RWPE1 (cell line): ENCODE measurements at regions not wholly inside any gene's neighbourhood (a gene's known extent, or its start where the extent isn't known, plus 50 kb on each side); places are given as distances from the start of the nearest gene placed in this dataset.
"Not testable (repeated sequence)": the region's sequence is repeated elsewhere in the genome, so short reads cannot be mapped to it uniquely, and the experiment has no call there.

Experiments
- CTCF ChIA-PET: fragments of 350-600 bp; sonication (Branson Sonifier 250); formaldehyde crosslinking; extraction: SDS; loops from one replicate; lab custom pipeline; 2021; lab: Yijun Ruan, JAX
- POLR2A ChIA-PET: fragments of 400-600 bp; formaldehyde crosslinking; extraction: SDS; loops from one replicate; lab custom pipeline; 2020; ENCODE audit warnings: antibody characterized with exemption; ENCODE audit not compliant: low non-redundant PET; lab: Yijun Ruan, JAX
- DNase-seq: peaks from one replicate; pipeline ENCODE4 v3.0.0; 2012; ENCODE audit warnings: low spot score
- H3K27ac ChIP-seq: fragments of 450-650 bp; 2 replicates; pipeline ENCODE4 v1.5.1; 2017
- TF ChIP-seq, protein P1 (sequence below): fragments of 450-650 bp; conservative IDR thresholded peaks from 2 replicates; pipeline ENCODE4 v1.5.1; 2017; ENCODE audit warnings: low read depth, mild to moderate bottlenecking

DNA sequence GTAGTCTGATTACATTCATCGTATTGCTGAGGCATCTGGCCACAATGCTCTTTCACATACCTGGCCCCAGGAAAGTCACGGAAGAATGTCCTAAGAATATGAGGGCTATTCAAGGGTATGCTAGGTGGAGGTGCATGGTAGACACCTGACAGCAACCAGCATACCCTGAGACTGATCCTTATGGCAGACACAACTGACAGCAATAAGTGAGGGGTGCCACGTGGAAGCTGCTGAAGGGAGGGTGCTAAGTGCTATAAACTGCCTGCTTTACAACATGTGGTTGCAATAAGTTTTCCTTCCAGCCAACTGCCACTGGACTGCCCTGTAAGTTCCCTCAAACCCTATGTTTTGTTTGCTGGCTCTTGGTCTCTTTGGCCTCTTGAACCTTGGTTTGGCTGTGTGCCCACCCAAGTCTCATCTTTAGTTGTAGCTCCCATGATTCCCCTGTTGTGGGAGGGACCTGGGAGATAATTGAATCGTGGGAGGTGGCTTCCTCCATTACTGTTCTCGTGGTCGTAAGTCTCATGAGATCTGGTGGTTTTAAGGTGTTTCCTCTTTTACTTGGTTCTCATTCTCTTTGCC lies 201.3 kb upstream of the MOCS1 start:
- POLR2A ChIA-PET, result no interaction called here
- no peak for DNase-seq
- TF ChIP-seq, protein P1, sequence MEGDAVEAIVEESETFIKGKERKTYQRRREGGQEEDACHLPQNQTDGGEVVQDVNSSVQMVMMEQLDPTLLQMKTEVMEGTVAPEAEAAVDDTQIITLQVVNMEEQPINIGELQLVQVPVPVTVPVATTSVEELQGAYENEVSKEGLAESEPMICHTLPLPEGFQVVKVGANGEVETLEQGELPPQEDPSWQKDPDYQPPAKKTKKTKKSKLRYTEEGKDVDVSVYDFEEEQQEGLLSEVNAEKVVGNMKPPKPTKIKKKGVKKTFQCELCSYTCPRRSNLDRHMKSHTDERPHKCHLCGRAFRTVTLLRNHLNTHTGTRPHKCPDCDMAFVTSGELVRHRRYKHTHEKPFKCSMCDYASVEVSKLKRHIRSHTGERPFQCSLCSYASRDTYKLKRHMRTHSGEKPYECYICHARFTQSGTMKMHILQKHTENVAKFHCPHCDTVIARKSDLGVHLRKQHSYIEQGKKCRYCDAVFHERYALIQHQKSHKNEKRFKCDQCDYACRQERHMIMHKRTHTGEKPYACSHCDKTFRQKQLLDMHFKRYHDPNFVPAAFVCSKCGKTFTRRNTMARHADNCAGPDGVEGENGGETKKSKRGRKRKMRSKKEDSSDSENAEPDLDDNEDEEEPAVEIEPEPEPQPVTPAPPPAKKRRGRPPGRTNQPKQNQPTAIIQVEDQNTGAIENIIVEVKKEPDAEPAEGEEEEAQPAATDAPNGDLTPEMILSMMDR, result no peak
- H3K27ac ChIP-seq, result no peak overlapping the region
- CTCF ChIA-PET, result no interaction called here

DNA sequence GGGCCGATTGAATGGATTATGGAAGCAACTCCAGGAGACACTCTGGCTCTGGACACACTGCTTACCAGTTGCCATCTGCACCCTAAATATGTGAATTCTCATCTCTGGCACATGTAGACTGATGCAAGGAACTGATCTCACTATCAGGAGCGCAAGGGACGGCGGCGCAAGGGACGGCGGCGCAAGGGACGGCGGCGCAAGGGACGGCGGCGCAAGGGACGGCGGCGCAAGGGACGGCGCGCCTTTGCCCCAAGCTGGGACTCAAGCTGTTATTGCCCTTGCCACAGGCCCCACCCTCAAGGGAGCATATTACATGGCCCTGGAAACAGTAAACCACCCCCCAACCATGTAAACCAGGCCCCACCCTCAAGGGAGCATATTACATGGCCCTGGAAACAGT lies 199.7 kb upstream of the MOCS1 start:
- POLR2A ChIA-PET, H3K27ac ChIP-seq, DNase-seq, CTCF ChIA-PET: not testable (repeated sequence)

DNA sequence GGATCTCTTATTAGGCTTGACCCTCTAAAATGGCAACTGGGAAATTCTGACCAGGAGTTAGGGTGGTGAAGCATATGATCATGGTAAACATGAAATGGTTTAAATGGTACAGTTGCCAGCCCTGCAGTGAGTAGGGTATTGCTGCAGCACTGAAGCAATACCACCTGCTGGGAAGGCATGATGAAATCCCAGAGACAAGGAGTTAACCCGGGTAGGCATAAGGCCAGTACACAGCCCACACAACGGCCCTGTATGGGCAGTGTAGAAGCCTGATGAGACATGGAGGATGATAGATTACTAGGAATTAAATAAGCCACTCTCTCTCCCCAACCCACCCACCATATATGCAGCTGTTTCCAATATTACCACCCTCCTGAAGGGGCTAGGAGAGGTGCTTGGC lies 197.4 kb upstream of the MOCS1 start:
- POLR2A ChIA-PET, result no interaction called here
- DNase-seq, result no peak
- TF ChIP-seq, protein P1, result no peak
- H3K27ac ChIP-seq, result no peak overlapping the region
- CTCF ChIA-PET, result no interaction called here

DNA sequence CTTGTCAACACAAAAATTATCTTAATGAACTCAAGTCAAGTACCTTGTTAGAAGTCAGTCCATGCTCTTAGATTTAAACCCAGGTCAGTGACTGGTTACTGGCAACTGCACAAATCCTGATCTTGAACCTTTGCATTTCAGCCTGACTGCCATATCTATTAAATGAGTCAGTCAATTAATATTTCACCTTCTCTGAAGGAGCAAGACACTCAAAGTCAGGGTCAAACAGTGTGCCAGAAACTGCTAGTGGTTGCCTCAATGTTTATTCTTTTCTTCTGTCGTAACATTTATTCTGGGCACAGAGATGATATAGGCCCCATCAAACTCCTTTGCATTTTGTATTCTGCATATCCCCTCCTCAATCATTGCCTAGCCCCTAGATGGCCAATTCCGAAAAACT lies 193.9 kb upstream of the MOCS1 start:
- POLR2A ChIA-PET, result no interaction called here
- TF ChIP-seq, protein P1, result no peak
- CTCF ChIA-PET, result no interaction called here
- no peak overlapping the region for H3K27ac ChIP-seq
- no peak for DNase-seq

DNA sequence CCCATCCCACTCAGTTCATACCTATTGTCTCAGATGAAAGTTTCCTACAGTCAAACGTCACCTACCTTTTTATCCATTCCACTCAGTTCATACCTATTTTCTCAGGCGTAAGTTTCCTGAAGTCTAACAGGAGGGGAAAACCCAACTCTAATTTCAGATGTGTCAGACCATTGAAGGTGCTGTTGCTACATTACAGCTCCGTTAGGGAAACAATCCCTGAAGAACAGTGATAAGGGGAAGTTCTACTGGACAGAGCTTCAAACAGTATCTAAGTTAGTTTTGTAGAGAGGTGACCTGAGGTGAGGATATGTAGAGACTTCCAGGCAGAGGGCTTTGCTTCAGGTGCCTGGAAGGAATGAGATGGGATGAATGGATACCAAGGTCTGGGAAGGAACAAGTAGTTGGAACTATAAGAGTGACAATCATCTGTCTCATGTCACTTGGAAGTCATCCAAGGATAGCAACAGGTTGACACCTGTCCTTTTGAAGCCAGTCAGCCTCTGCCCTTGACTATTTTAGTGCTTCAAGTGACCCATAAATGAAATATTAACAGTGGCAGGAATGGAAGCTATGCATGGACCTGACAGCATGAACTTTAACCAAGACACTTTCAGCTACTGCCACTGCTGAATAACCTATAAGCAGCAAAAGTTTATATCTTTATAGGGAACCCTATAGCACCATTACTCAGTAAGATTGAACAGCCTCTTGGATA lies 191.6 kb upstream of the MOCS1 start:
- POLR2A ChIA-PET, result no interaction called here
- H3K27ac ChIP-seq, result no peak overlapping the region
- no peak for DNase-seq
- TF ChIP-seq, protein P1, result no peak
- CTCF ChIA-PET, result no interaction called here

DNA sequence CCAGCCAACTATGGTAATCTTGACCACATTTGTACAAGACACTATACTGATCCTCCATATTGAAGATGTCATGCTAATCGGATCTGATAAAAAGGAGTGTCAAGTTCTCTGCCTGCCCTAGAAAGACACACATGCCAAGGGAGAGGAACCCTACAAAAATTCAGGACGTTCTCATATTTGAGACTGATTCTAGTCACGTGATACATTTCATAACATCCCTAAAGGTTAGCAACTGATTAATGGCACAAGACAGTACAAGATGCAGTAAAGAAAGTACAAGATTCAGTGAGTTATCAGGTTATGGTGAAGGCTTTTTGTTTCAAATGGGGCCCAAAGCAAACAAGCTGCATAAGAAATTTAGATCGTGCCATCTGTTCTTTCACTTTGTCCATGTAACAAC lies 190.7 kb upstream of the MOCS1 start:
- ChIA-PET CTCF (no interaction called here), POLR2A (no interaction called here)
- no peak for DNase-seq
- TF ChIP-seq, protein P1, result no peak
- H3K27ac ChIP-seq, result no peak overlapping the region

DNA sequence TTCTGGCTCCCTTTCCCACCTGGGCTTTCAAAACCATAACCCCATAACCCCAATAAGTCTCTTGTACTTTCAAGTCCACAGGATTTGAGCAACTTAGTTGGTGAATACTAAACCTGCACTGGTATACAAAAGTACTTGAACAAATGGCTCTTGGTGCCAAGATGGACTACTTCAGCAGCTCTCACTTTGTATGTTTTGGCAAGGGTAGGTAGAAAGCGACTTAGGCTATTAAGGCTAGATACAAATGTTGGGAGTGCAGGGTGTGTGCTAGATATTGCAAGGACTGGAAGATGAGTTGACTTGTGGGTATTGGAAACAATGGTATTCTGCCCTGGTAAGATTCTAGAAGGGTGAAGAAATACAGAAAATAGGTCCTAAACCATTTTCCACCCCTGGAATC lies 182.6 kb upstream of the MOCS1 start:
- ChIA-PET CTCF (no interaction called here), POLR2A (no interaction called here)
- TF ChIP-seq, protein P1, result no peak
- DNase-seq, result no peak
- no peak overlapping the region for H3K27ac ChIP-seq
